ENCODE measurements at regions not wholly inside any gene's neighbourhood (a gene's known extent, or its start where the extent isn't known, plus 50 kb on each side); places are given as distances from the start of the nearest gene placed in this dataset.

DNA sequence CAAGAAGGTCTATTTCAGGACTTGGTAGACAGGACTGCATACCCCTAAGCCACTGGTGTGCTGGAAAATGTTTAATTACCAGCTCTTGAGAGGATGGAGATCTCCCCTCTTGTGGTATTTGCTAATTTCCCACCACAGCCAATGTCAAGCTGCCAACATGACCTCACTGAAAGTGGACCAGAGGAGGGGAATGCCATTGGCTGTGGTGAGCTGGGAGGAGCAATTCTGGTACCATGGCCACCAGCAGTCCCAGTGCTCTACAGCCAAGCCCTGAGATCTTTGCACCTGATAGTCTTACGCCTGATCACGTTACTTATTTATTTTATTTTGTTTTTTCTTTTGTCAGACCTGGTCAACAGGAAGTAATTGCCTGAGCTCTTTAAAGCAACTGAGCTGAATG, 82.5 kb upstream of the BCL6 start:
- no peak for DNase-seq

DNA sequence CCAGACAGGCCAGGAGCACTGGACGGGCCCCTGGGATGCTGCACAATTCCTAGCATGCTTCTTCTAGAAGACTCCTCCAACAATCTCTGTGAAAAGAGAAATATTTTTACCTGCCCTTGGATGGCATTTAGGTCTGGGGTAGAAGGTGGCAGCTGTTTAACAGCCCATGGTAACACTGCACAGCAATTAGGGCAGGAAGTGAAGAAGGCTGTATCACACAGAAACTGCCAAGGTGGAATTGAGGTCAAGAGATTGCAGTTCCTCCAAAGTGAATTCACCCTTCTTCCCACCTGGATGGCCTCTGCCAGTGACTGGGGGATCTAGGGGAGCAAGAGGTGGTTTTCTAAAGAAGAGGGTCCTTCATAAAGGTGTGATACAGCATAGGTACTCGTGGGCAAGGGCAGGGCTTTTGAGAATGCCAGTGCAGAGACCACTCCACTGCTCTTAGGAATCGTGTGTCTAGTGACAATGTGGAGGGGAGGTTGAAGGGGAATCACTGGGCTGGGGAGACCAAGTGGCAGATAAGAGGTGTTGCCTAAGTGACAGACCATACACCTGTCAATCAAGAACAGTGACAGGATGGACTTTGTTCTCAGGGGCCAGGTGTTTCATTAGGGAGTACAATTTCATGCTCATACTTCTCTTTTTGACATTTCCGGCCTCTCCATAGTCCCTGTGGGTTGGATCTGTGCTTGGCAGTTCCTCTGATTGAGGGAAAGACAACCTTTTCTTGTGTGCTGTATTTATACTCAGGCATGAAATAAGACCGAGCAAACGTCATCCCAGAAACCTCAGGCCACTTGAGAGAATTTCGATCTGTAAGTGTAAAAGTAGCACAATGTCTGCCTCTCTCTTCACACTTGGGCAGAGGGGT, 83.5 kb upstream of the BCL6 start:
- DNase-seq, result no peak

DNA sequence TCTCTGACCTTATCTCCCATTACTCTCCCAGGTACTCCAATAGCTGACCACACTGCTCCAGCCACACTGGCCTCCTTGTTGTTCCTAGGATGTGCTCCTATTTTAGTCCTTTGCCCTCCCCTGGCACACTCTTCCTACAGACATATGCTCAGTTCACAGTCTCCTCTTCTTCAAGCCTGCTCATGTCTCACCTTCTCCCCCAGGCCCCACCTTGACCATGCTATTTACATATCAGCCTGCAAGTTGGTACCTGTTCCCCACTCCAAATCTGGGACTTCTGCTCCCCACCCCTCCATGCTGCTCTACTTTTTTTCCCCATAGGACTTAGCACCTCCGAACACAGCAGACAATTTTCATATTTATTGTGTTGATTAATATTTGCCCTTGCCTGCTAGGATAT, 84.9 kb upstream of the BCL6 start:
- no peak for DNase-seq

DNA sequence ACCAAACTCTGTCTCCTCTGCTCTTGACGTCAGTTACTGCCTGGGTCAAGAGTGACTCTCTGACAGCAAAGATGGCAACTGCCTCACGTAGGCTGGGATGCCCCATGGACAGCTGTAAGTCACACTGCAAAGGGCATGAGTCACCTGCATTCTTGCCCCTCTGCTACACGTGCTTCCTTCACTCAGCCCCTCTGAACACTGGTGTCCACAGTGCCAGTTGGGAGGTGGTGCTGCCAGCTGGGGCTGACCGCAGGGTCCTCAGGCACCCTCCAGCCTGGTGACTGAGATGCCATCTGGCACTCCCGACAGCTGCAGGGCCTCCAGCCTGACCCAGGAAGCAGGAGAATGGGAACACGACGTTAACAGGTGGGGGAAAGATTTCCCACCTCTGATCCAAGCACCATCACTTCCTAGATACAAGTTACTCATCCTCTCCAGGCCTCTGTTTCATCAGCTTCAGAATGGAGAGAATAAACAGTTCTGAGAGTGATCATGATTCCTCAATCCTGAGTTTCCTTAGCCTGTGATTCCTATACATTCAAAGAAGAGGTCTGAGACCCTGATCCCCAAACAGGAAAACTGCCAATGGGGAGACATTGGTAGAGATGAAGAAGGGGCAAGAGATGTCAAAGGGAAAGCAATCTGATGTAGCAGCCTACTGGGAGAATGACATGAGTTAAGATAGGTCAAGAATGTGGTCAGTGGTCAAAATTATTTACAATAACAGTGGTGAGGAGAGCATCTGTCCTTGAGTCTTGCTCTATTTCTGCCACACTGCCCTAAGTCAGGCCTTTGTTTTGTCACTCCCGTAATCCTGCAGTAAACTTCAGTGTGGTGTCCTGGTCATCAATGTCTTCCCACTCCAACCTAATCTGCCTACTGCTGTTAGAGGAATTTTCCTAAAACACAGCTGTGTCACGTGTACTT, 86.1 kb upstream of the BCL6 start:
- no peak for DNase-seq

DNA sequence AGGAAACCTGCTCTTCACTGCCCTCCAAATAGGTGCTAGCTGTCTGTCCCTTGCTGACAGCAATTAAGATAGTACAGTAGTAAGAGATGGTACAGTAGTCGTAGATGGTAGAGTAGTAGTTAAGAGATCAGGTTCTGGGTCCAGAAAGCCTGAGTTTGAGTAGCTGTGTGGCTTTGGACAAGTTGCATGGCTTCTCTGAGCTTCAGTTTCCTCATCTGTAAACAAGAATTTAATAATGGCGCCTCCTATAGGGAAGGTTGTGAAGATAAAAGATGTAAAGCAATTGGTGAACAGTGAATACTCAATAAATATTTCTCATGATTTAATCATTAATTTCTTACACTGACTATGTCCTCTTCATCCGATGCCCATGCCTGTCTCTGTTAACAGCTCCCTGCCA, 86.9 kb upstream of the BCL6 start:
- no peak for DNase-seq

DNA sequence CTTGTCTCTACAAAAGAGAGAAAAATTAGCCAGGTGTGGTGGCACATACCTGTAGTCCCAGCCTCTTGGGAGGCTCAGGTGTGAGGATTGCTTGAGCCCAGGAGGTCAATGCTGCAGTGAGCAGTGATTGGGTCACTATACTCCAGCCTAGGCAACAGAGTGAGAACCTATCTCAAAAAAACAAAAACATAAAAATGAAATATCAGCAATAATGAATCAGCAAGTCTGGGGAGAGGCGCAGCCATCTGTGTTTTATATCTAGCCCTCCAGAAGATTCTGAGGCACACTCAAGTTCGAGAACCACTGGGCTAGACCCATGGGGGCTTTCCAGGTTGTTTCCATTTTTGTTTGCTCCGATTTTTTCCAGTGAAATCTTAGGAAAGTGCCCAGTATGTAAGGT, 88.1 kb upstream of the BCL6 start:
- DNase-seq, result no peak

DNA sequence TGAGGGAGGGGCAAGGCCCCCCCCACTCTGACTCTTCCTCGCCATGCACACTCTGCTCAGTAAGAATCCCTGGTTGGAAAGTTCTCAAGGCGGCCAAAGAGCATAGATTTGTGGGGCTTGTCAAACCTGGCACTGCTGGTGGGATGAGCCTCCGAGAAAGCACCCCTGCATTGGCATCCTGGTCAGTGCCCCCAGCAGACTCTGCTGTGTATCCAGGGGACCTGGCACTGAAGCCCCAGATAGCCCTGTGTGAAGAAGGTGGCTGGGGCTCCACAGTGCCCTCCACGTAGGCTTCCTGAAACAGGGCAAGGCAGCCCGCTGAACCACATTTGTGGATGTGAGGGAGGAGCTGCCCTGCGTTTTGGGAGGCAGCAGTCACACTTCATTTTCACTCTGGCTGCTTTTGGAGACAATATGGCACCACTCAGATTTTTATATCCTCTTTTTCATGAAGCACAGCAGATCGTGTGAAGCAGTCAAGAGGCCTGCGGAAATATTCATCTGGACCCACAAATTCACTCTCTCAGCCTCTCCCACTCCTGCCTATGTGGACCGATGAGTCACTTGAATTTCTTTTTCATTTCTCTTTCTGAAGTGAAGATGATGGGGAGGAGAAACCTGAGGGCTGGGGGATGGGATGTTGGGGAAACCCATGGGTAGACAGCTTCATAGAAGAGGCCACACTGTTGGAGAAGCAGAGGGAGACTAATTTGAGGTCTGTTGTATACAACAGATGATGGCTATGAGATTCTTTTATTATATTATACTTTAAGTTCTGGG, 88.7 kb upstream of the BCL6 start:
- DNase-seq, result no peak

DNA sequence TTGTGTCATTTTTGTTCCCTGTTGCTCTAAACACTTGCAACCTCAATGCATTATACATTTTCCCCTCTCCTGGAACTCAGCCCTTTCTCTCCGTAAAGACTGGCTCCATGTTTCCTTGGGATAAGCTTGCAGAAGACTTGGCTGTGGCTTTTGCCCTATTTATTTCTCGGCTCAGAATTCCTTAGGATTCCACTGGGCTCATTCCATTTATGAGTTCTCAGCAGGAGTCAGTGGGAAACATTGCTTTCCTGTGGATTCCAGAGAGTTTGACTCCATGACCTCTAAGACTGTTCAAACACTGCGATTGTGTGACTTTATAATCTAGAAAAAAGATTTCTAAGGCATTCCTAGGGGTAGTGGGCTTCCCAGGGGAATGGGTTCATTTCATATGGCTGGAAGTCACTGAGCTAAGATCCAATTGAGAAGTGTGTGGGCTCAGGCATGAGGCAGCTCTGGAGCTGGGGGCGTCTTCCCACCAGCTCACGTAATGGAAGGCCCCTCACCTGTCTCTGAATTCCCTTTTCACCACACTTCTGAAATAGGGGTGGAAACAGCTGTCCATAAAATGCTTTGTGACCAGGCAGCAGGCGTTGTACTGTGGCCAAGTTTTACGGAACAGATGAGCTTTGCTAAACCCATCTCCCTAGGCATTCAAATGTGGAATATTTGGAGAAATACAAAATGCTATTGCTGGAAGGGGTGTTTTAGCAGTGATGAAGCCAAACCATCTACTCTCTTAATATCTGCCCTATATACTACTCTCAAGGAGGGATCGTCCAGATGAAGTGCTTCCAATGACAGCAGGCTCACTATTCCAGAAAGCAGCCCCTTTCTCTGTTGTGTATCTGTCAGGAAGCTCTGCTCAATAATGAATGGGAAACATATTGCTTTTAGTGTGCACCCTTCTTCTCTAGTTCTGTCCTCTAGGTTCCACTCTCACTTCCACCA, 91.8 kb upstream of the BCL6 start:
- no peak for DNase-seq

DNA sequence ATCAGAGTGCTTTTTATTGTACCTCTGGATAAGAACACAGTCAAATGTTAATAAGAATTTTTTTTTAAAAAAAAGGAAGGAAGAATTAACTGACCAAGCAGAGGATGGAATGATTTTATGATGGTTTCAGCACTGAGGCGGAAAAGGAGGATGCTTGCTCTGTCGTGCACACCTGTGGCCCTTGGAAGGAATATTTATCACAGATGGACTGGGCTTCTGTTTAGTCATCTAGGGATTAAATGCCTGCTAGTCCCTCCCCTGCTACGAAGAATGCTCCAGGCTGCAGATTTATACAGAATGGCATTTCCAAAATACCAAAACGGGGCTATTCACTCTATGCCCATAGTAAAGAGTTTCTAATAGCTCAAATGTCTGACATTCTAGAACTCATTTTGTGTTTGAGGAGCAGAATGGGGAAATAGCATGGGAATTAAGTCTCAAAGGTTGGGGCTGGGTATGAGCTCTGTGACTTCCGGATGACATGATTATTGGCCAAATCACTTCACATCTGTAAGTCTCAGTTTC, 92.8 kb upstream of the BCL6 start:
- no peak for DNase-seq

DNA sequence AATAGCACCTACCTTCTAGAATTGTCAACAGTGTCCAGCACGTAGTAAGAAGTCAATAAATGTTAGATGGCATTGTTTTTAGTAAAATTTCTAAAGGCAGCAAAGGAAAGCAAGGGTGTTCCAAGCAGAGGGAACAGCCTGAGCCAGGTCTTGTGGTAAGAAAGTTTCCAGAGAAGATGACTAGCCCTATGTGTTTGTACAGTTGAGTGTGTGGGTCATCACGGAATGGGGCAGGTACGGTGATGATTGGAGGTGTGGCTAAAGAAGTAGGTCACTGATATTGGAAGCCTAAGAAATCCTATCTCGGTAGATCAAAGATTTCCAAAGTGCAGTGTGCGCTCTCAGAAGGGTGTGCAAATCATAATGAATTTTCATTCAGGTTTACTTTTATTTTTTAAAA, 94.2 kb upstream of the BCL6 start:
- no peak for DNase-seq

DNA sequence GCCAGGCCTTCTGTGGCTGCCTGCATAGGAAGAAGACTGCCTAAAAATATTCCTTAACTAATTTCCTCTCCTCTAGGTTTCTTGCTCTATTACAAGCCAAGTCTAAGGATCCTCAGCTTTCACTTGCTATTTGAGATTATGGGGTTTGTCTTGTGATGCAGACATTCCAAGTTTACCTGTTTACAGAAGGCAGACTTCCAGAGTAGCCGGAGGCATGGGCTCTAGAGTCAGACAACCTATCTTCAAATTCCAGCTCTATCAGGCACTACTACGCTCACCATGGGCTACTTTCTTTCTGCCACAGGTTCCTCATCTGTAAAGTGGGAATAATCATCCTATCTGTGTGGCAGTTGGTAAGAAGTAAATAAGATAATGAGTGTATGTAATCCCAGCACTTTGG, 95.6 kb upstream of the BCL6 start:
- DNase-seq, result no peak

DNA sequence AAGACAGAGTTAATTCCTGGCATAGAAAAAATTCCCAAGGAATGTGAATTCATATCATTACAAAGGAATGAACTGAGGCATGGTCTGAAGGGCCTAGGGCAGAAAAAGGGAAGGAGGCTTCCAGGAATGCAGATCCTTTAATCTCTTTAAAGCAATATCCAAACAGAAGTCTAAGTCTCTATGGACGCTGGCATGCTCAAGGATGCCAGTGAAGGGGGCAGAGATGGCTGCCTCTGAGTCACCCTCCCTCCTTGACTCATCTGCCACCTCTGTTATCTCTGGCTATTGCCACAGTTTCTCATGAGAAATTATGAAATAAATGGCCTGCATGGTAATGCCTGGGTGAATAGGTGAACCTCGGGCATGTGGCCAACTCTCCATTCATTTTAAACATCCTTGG, 96.3 kb upstream of the BCL6 start:
- DNase-seq, result no peak

DNA sequence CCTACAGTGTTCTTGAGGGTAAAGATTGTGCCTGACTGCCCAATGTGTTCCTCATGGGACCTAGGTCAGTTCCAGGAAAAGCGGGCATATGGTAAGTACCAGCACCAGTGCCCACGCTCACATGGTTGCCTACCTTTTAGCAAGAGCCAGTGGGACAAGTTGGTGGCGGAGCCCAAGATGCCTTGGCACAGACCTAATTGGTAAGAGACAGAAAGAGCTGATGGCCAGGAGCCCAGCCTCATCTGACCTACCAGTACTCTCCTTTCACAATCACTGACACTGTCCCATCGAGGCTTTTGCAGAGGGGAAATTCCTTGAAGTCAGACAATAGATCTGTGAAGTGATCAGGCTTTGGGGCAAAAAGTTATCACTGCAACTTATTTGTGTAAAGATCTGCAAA, 98.4 kb upstream of the BCL6 start:
- DNase-seq, result no peak

DNA sequence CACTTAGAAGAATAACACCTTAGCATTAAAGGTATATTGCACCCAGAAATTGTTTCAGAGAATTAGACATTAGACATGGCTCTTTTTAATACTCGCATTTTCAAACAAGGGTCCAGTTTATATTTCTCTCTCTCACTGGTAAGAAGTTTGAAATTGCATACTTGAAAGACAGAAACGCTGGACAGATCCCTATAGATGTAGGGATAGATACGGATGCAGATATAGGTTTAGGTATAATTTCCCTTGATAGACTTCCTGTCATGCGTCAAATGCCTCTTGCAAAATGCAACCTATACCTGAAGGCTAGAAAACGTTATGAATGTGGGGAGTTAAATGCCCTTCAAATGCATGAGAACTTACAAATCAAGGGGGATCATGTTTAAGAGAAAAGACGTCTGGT, 99.4 kb upstream of the BCL6 start:
- DNase-seq, result no peak

DNA sequence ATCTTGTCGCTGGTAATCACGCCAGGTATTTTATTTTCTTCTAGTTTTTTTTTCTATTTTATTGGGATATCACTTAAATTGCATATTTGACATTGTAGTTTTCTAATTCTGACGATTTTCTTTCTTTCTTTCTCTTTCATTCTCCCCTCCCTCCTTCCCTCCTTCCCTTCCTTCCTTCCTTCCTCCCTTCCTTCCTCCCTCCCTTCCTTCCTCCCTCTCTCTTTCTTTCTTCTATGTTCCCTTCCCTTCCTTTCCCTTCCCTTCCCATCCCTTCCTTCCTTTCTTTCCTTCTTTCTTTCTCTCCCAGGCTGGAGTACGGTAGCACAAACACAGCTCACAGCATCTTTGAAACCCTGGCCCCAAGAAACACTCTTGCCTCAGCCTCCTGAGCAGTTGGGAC, 100.6 kb upstream of the BCL6 start:
- DNase-seq, result no peak

DNA sequence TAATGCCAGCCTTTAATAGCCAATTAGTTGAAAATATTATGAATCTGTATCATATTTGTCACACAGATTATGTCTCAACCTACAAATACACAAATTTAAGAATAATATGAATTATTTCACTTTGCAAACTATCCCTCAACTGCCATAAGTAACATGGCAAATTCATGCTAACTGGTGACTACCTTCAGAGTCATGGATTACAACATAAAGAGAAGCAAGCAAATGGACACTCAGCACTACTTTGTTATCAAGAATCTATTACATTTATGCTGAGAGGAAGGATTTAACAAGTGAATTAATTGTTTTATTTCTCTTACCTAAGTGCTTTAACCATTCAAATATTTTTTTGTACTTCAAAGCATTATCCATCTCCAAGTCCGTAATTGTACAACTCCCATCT, 103.1 kb upstream of the BCL6 start:
- no peak for DNase-seq

DNA sequence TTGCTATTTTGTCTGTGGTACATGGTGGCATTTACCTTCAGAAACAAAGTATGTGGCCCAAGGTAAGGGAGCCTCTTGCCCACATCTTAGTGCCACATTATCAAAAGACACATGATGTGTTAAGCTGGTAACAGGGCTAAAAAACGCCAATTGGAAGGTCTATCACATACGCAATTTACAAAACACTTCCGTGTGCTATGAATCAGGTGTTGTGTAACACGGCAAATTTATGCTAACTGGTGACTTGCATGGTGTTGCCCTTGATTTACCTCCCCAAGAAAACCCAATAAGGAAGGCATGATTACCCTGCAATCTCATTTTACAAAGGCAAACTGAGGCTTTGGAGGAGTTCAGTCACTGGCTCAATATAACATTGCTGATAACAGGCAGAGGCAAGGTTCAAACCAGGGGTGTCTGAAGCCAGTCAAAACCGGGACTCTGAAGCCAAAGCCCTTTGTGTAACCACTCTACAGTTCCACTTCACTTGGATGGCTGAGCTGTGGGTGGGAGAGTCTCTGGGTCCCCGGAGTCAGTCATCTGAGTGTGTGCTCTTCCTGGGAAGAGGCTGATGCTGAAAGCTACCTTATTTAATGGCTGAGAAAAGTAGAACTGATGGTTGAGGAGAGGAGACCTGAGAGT, 103.9 kb upstream of the BCL6 start:
- DNase-seq, result no peak

DNA sequence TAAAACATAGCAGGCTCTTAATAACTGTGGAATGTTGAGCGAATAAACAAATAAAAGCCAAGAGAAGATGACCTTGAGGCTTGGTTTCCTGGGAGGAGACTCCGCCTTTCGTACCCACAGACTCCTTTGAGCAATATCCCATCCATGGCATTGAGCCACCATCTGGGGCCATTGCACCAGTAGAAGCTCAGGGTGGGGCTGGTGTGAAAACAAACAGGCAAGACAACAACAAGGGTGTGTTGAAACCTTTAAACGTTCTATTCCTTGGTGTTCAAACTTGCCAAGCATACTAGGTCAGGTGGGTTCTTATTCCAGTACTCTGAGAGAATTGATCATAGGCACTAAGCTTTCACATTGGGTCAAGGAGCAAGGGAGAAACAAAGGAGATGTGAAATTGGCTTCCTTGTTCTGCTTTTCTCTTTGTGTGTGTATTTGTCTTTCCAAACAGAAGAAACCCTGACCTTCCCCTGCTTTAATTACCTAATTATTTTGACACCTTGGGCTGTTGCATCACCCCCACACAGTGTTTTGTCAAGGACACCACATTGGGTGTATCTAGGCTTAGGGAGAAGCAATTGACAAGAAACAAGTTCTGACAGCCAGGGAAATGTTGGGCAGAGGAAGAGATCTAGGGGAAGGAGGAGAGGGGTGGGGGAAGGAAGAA, 105.1 kb upstream of the BCL6 start:
- no peak for DNase-seq

DNA sequence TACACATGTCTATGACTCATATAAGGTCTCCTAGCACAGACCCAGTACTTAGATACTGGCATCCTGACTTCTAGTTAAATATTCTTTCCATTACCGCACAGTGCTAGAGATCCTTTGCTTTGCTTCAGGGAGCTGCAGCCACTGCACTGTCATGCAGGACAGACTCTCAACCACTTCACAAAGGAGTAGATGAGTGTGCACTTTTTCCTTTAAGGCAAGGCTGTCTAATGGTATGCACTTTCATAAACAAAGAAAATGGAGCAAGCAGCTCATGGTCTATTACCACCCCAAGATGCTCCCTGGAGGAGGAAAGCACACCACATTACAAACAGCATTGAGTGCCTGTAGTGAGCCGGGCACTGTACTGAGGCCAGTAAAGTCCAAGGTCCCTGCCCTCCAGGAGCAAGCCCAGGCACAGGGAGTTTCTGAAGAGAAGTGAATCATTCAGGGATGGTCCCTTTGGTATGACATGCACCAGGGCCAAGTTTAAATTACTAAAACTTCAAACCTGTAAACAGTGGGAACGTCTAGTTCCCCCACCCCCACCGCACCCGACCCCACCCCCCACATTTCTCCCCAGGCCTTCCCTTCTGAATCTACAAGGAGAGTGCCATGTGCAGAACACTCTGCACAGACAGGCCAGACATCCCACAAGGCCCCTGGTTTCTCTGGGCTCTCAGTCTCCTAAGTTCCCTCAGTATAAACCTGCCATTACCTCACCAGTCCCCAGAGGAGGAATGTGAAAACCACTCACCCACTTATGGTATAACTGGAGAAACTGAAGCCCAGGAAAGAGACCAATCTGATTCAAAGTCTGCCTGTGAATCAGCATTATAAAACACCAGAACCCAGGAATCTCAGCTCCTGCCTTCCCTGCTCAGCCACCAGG, 107.8 kb upstream of the BCL6 start:
- DNase-seq, result no peak

DNA sequence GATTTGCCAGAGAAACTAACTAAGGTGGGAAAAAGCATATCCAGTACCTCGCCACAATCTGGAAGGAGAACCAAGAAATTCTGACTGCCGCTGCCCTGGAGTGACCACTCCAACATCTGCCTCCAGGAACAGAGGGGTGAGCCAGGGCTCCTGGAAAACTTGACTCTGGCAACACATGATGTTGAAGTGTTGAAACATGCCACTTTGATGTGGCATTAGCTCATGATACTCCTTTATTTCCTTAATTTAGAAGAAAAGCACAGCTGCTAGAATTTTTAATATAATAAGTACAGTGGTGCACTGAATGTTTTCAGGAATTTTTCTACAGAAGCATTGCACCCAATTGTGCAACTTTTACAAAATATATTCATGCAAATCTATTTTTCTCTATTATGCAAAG, 109.9 kb upstream of the BCL6 start:
- no peak for DNase-seq

Measured in activated naive CD4-positive, alpha-beta T cell (primary cell).